HEK293 (cell line): ENCODE measurements at regions not wholly inside any gene's neighbourhood (a gene's known extent, or its start where the extent isn't known, plus 50 kb on each side); places are given as distances from the start of the nearest gene placed in this dataset.

Experiments
- CTCF ChIA-PET: fragments of 350-600 bp; formaldehyde crosslinking; extraction: SDS; loops from one replicate; lab custom pipeline; 2021; ENCODE audit warnings: antibody characterized with exemption; lab: Yijun Ruan, JAX
- POLR2A ChIA-PET: fragments of 300-600 bp; formaldehyde crosslinking; extraction: SDS; loops from one replicate; lab custom pipeline; 2020; ENCODE audit warnings: antibody characterized with exemption, inconsistent platforms; lab: Yijun Ruan, JAX
- H3K27ac ChIP-seq: fragments of 200-500 bp; sonication (Bioruptor generic); 2 replicates; pipeline ENCODE4 v1.5.1; 2014; ENCODE audit warnings: low read depth, low read length, control low read depth, inconsistent platforms; ENCODE audit errors: extremely low read depth
- H3K36me3 ChIP-seq, 2 experiments: fragments of 200-500 bp in 1 of 2; sonication (Bioruptor generic) in 1 of 2; 1 replicate in 1 of 2; 2 replicates in 1 of 2; pipeline ENCODE4 v1.5.1; 2014 to 2017; ENCODE audit warnings: inconsistent platforms in 2 of 2, low read length in 2 of 2; ENCODE audit not compliant: control insufficient read depth in 2 of 2, insufficient read depth in 1 of 2
- H3K4me1 ChIP-seq: fragments of 200-500 bp; sonication (Bioruptor generic); 2 replicates; pipeline ENCODE4 v1.5.1; 2014; ENCODE audit warnings: mild to moderate bottlenecking, low read length, inconsistent platforms; ENCODE audit not compliant: control insufficient read depth, insufficient read depth
- H3K4me3 ChIP-seq: 2 replicates; pipeline ENCODE4 v1.5.1; 2011; ENCODE audit warnings: low read depth, mild to moderate bottlenecking, control low read depth, low read length, moderate library complexity
- H3K9me3 ChIP-seq: fragments of 200-500 bp; sonication (Bioruptor generic); 2 replicates; pipeline ENCODE4 v1.5.1; 2014; ENCODE audit warnings: low read depth, low read length, inconsistent platforms; ENCODE audit not compliant: control insufficient read depth, insufficient read depth
- BCL6B ChIP-seq: fragments of 450-650 bp; formaldehyde crosslinking; IDR thresholded peaks from 2 replicates; pipeline ENCODE4 v1.5.1; 2017; ENCODE audit warnings: missing biosample characterization, missing genetic modification characterization
- ELK4 ChIP-seq: IDR thresholded peaks from 2 replicates; pipeline ENCODE4 v1.6.1; 2011; ENCODE audit warnings: mild to moderate bottlenecking, low read depth, low read length, borderline replicate concordance
- KLF10 ChIP-seq: fragments of 450-650 bp; IDR thresholded peaks from 2 replicates; pipeline ENCODE4 v1.5.1; 2018; ENCODE audit warnings: missing biosample characterization, mild to moderate bottlenecking, missing genetic modification characterization
- KLF16 ChIP-seq: fragments of 450-650 bp; formaldehyde crosslinking; IDR thresholded peaks from 2 replicates; pipeline ENCODE4 v1.5.1; 2017; ENCODE audit warnings: missing biosample characterization, missing genetic modification characterization
- PRDM6 ChIP-seq: fragments of 450-650 bp; formaldehyde crosslinking; IDR thresholded peaks from 2 replicates; pipeline ENCODE4 v1.5.1; 2017; ENCODE audit warnings: missing biosample characterization, missing genetic modification characterization
- REPIN1 ChIP-seq: fragments of 450-650 bp; formaldehyde crosslinking; IDR thresholded peaks from 2 replicates; pipeline ENCODE4 v1.5.1; 2017; ENCODE audit warnings: missing biosample characterization, missing genetic modification characterization, low read depth
- ZBTB21 ChIP-seq: fragments of 450-650 bp; formaldehyde crosslinking; IDR thresholded peaks from 2 replicates; pipeline ENCODE4 v1.5.1; 2017; ENCODE audit warnings: missing biosample characterization, missing genetic modification characterization
- ZBTB6 ChIP-seq: fragments of 450-650 bp; formaldehyde crosslinking; IDR thresholded peaks from 2 replicates; pipeline ENCODE4 v1.5.1; 2017; ENCODE audit warnings: missing biosample characterization, missing genetic modification characterization
- ZFHX2 ChIP-seq: fragments of 450-650 bp; formaldehyde crosslinking; conservative IDR thresholded peaks from 2 replicates; pipeline ENCODE4 v1.5.1; 2016; ENCODE audit warnings: missing biosample characterization, missing genetic modification characterization
- ZNF146 ChIP-seq: fragments of 450-650 bp; formaldehyde crosslinking; IDR thresholded peaks from 2 replicates; pipeline ENCODE4 v1.5.1; 2016; ENCODE audit warnings: missing biosample characterization, missing genetic modification characterization
- ZNF174 ChIP-seq: fragments of 450-650 bp; formaldehyde crosslinking; IDR thresholded peaks from 2 replicates; pipeline ENCODE4 v1.5.0; 2017; ENCODE audit warnings: missing biosample characterization, mild to moderate bottlenecking, missing genetic modification characterization
- ZNF2 ChIP-seq: fragments of 450-650 bp; formaldehyde crosslinking; IDR thresholded peaks from 2 replicates; pipeline ENCODE4 v1.5.1; 2016; ENCODE audit warnings: missing biosample characterization, missing genetic modification characterization
- ZNF341 ChIP-seq: fragments of 450-650 bp; formaldehyde crosslinking; IDR thresholded peaks from 2 replicates; pipeline ENCODE4; 2016; ENCODE audit warnings: low read depth, missing biosample characterization, missing genetic modification characterization
- ZNF391 ChIP-seq: fragments of 450-650 bp; formaldehyde crosslinking; IDR thresholded peaks from 2 replicates; pipeline ENCODE4 v1.5.1; 2016; ENCODE audit warnings: low read depth, missing biosample characterization, missing genetic modification characterization, borderline replicate concordance
- ZNF416 ChIP-seq: fragments of 450-650 bp; formaldehyde crosslinking; IDR thresholded peaks from 2 replicates; pipeline ENCODE4 v1.5.1; 2016; ENCODE audit warnings: missing biosample characterization, missing genetic modification characterization
- ZNF426 ChIP-seq: fragments of 450-650 bp; formaldehyde crosslinking; IDR thresholded peaks from 2 replicates; pipeline ENCODE4 v1.5.1; 2017; ENCODE audit warnings: missing biosample characterization, missing genetic modification characterization, mild to moderate bottlenecking, inconsistent platforms, moderate library complexity
- ZNF629 ChIP-seq: fragments of 450-650 bp; formaldehyde crosslinking; IDR thresholded peaks from 2 replicates; pipeline ENCODE4 v1.5.1; 2017; ENCODE audit warnings: missing biosample characterization, missing genetic modification characterization
- ZNF701 ChIP-seq: fragments of 450-650 bp; formaldehyde crosslinking; IDR thresholded peaks from 2 replicates; pipeline ENCODE4 v1.5.1; 2016; ENCODE audit warnings: missing biosample characterization, missing genetic modification characterization

DNA sequence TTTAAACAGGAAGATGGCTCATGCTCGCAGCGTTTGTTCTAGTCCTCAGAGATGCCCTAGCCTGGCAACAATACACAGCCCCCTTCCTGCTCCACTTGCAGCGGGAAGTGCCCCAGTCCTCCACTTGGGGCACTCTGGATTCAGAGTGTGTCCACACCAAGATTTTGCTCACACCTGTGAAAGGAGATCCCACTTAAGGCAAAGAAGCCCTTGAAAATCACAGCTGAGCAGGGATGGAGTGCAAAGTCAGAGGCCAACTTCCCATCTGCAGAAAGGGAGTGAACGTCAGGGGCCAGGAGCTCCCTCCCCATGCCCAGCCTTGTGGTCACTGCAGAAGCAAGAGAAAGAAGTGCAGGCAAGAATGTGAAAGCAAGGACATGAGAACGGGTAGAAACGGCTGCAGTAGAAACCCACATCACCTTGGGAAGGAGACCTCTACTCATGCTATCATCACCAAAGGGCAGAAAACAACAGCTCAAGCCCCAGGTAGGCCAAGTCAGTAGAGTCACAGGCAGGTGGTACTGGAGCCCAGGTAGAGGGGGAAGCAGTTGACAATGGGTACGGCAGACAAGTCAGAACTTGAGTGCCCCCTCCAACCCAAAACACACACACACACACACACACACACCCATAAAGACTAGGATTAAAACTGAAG, 157.4 kb downstream of the BUD13 start:
- ChIA-PET CTCF (interaction anchor here (0.7 kb wide), 1 partner anchor 87 kb away, joined by 5 read pairs; no protein-coding TSS in a partner anchor), POLR2A (no interaction called here)

GRCh38 chr11:116614306-116615210, 158.2 kb downstream of the BUD13 start:
- CTCF ChIA-PET: no interaction called here
- H3K27ac ChIP-seq: no peak overlapping the region
- H3K36me3 ChIP-seq: no peaks in the 10 kb centered on the region
- no peaks in the 10 kb centered on the region for H3K4me1 ChIP-seq
- TF ChIP-seq ZNF341 (tag by site-specific recombination) (no peak), ZNF416 (tag by site-specific recombination) (no peak), BCL6B (no peak), ZNF391 (tag by site-specific recombination) (no peak), ZNF426 (no peak), KLF10 (tag by site-specific recombination) (no peak), ZNF701 (tag by site-specific recombination) (no peak), ZNF2 (tag by site-specific recombination) (no peak)
- H3K9me3 ChIP-seq: no peaks in the 10 kb centered on the region
- no peak overlapping the region for H3K4me3 ChIP-seq
- POLR2A ChIA-PET: no interaction called here

More for the DNA sequence above, 157.4 kb downstream of the BUD13 start:
- H3K9me3 ChIP-seq: no peaks in the 10 kb centered on the region
- H3K27ac ChIP-seq: no peak overlapping the region
- no peak overlapping the region for H3K4me3 ChIP-seq
- TF ChIP-seq ZNF341 (tag by site-specific recombination) (no peak), REPIN1 (tag by site-specific recombination) (no peak), PRDM6 (no peak), ZNF146 (no peak), ZBTB21 (tag by site-specific recombination) (no peak), ZFHX2 (tag by site-specific recombination) (no peak), ZNF174 (tag by site-specific recombination) (no peak), KLF16 (tag by site-specific recombination) (no peak), ELK4 (no peak), ZBTB6 (tag by site-specific recombination) (no peak), ZNF629 (no peak)
- no peaks in the 10 kb centered on the region for H3K4me1 ChIP-seq
- H3K36me3 ChIP-seq: no peaks in the 10 kb centered on the region
